ENCODE measurements at regions not wholly inside any gene's neighbourhood (a gene's known extent, or its start where the extent isn't known, plus 50 kb on each side); places are given as distances from the start of the nearest gene placed in this dataset.

GRCh38 chr10:44462338-44462914, 77.5 kb upstream of the CXCL12 start:
- TF ChIP-seq CTCF (conservative IDR thresholded peaks at IDR 0.05): no peak
- TF ChIP-seq EZH2 (IDR thresholded peaks at IDR 0.05; ENCODE audit: low read depth): no peak

All from PC-9 (cell line).